ENCODE measurements at regions not wholly inside any gene's neighbourhood (a gene's known extent, or its start where the extent isn't known, plus 50 kb on each side); places are given as distances from the start of the nearest gene placed in this dataset.

DNA sequence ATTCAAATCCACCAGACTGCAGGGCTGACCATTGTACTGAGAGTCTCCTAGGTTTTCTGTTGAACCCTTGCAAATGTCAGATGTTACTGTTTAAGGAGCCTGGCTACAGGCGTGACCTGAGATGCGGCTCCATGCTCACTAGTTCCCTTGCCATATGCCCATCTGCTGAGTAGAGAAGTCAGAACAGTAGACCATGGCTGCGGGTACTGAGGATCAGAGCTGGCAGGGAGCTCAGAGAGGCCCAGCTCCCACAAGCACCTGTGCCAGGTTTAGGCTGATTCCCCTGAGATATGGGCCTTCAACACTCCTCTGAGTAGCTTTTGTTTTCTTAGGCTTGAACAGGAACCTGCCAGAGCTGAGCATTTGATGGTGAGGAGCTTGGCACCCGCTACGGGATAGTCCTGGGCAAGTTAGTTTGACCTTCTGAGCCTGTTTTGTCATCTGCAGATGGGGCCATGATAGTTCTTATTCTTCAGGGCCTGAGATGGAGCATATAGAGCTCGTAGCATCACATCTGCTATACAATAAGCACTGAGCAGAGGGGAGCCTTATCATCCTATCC is 83.7 kb downstream of the BOD1 start:
- TF ChIP-seq, protein P1, sequence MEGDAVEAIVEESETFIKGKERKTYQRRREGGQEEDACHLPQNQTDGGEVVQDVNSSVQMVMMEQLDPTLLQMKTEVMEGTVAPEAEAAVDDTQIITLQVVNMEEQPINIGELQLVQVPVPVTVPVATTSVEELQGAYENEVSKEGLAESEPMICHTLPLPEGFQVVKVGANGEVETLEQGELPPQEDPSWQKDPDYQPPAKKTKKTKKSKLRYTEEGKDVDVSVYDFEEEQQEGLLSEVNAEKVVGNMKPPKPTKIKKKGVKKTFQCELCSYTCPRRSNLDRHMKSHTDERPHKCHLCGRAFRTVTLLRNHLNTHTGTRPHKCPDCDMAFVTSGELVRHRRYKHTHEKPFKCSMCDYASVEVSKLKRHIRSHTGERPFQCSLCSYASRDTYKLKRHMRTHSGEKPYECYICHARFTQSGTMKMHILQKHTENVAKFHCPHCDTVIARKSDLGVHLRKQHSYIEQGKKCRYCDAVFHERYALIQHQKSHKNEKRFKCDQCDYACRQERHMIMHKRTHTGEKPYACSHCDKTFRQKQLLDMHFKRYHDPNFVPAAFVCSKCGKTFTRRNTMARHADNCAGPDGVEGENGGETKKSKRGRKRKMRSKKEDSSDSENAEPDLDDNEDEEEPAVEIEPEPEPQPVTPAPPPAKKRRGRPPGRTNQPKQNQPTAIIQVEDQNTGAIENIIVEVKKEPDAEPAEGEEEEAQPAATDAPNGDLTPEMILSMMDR (IDR thresholded peaks at IDR 0.05): no peak
- no peak for TF ChIP-seq POLR2A (IDR thresholded peaks at IDR 0.05)

Measured in adrenal gland (tissue), 5 donors.